HepG2 (cell line): ENCODE measurements at regions not wholly inside any gene's neighbourhood (a gene's known extent, or its start where the extent isn't known, plus 50 kb on each side); places are given as distances from the start of the nearest gene placed in this dataset.
A peak's percentile ranks its signal among the peaks of the same experiment; 100 is the strongest.
"Not testable (repeated sequence)": the region's sequence is repeated elsewhere in the genome, so short reads cannot be mapped to it uniquely, and the experiment has no call there.

Experiments
- ATAC-seq: fragments of 200-7000 bp; cut with Tn5 transposase; 3 replicates; pipeline ENCODE4 v1.9.1; 2020; ENCODE audit warnings: mild to moderate bottlenecking, moderate library complexity
- BruUV-seq: library from RNA; stranded (reverse); fragments of 400-500 nt; replicated peaks from 2 replicates; lab custom pipeline; 2021; lab: Mats Ljungman, UMichigan
- CTCF ChIA-PET: fragments of 300-600 bp; formaldehyde crosslinking; extraction: SDS; loops from one replicate; lab custom pipeline; 2021; ENCODE audit warnings: low total read pairs, inconsistent platforms, low intra/inter-chr PET ratio; lab: Yijun Ruan, JAX
- POLR2A ChIA-PET: fragments of 350-600 bp; sonication (Branson Sonifier 250); formaldehyde crosslinking; loops from one replicate; lab custom pipeline; 2020; ENCODE audit warnings: antibody characterized with exemption, inconsistent platforms; lab: Yijun Ruan, JAX
- DNase-seq: peaks from one replicate; pipeline ENCODE4 v3.0.0-alpha.2; 2015; ENCODE audit warnings: low spot score
- FAIRE-seq: peaks from 3 replicates; lab custom pipeline; 2011; peaks lifted over from hg19 to GRCh38; lab: Jason Lieb, UNC
- H2AFZ ChIP-seq: one replicate; pipeline ENCODE4 v1.6.1; 2011; ENCODE audit warnings: low read length, inconsistent platforms
- H3K27ac ChIP-seq: fragments of 300-600 bp; 3 replicates; pipeline ENCODE4 v1.8.0; 2011; ENCODE audit warnings: mixed run types, mild to moderate bottlenecking, mixed read lengths, low read length, inconsistent platforms; ENCODE audit not compliant: insufficient read depth; ENCODE audit errors: extremely low read length
- H3K27me3 ChIP-seq, 2 experiments: fragments of 200-600 bp in 1 of 2; 2 replicates in 1 of 2; 3 replicates in 1 of 2; pipeline versions ENCODE4 v1.6.0 to v1.8.0; 2011; ENCODE audit warnings: low read length in 2 of 2, mild to moderate bottlenecking in 2 of 2, moderate library complexity in 2 of 2, inconsistent platforms in 1 of 2; ENCODE audit not compliant: insufficient read depth in 2 of 2, control insufficient read depth in 1 of 2
- H3K36me3 ChIP-seq, 2 experiments: fragments of 200-600 bp in 1 of 2; replicated peaks in 1 of 2; 2 replicates in 1 of 2; 3 replicates in 1 of 2; pipeline versions ENCODE4 v1.5.1 to v1.8.0; 2011; ENCODE audit warnings: low read length in 2 of 2, inconsistent platforms in 1 of 2; ENCODE audit not compliant: insufficient read depth in 2 of 2, control insufficient read depth in 1 of 2
- H3K4me1 ChIP-seq: 2 replicates; pipeline ENCODE4 v1.5.1; 2012; ENCODE audit warnings: low read length, inconsistent platforms; ENCODE audit not compliant: insufficient read depth
- H3K4me2 ChIP-seq: 2 replicates; pipeline ENCODE4 v1.6.0; 2011; ENCODE audit warnings: low read depth, low read length, inconsistent platforms
- H3K4me3 ChIP-seq, 3 experiments: fragments of 200-600 bp in 1 of 3; sonication (generic), shearing (Covaris generic) in 1 of 3; replicated peaks in 1 of 3; 2 replicates each; pipeline ENCODE4 v1.5.1; 2011 to 2016; ENCODE audit warnings: low read length in 3 of 3, inconsistent platforms in 2 of 3, low read depth in 2 of 3, mild to moderate bottlenecking in 2 of 3, control low read depth in 1 of 3, mixed read lengths in 1 of 3; ENCODE audit not compliant: insufficient read depth in 1 of 3
- H3K79me2 ChIP-seq: one replicate; pipeline ENCODE4 v1.6.1; 2011; ENCODE audit warnings: low read length, inconsistent platforms; ENCODE audit not compliant: insufficient read depth
- H3K9ac ChIP-seq: 2 replicates; pipeline ENCODE4 v1.6.0; 2011; ENCODE audit warnings: mild to moderate bottlenecking, low read depth, low read length, inconsistent platforms; ENCODE audit not compliant: insufficient read depth
- H3K9me3 ChIP-seq: 2 replicates; pipeline ENCODE4 v1.5.1; 2012; ENCODE audit warnings: mild to moderate bottlenecking, low read length
- H4K20me1 ChIP-seq: 2 replicates; pipeline ENCODE4 v1.6.0; 2011; ENCODE audit warnings: inconsistent platforms, mild to moderate bottlenecking, low read length, moderate library complexity; ENCODE audit not compliant: insufficient read depth
- MBD4 ChIP-seq: IDR thresholded peaks from 2 replicates; pipeline ENCODE4 v1.6.1; 2012; ENCODE audit warnings: low read length, inconsistent platforms, borderline replicate concordance
- NFE2L2 ChIP-seq: fragments of 150-350 bp; IDR thresholded peaks from 2 replicates; pipeline ENCODE4 v1.6.1; 2014; ENCODE audit warnings: low read length
- RFXAP ChIP-seq: sonication (generic); formaldehyde crosslinking; IDR thresholded peaks from 2 replicates; pipeline ENCODE4 v1.4.0; 2020; ENCODE audit warnings: missing genetic modification reagents, borderline replicate concordance
- RNF2 ChIP-seq: fragments of 450-650 bp; conservative IDR thresholded peaks from 2 replicates; pipeline ENCODE4 v1.6.1; 2016; ENCODE audit warnings: low read depth
- TAF15 ChIP-seq: fragments of 200-400 bp; formaldehyde crosslinking; IDR thresholded peaks from one replicate; pipeline ENCODE4 v1.6.1; 2018; ENCODE audit warnings: mild to moderate bottlenecking, low read depth, low read length; ENCODE audit not compliant: poor library complexity, severe bottlenecking
- ZBTB34 ChIP-seq: sonication (generic); formaldehyde crosslinking; IDR thresholded peaks from 2 replicates; pipeline ENCODE4 v1.8.0; 2022; ENCODE audit warnings: mild to moderate bottlenecking, missing genetic modification reagents
- ZNF234 ChIP-seq: sonication (generic); formaldehyde crosslinking; conservative IDR thresholded peaks from 2 replicates; pipeline ENCODE4 v1.5.1; 2020; ENCODE audit warnings: mild to moderate bottlenecking, missing genetic modification reagents
- ZNF296 ChIP-seq: sonication (generic); formaldehyde crosslinking; conservative IDR thresholded peaks from 2 replicates; pipeline ENCODE4 v1.5.0; 2020; ENCODE audit warnings: mild to moderate bottlenecking, missing genetic modification reagents
- WGBS: methylation state at CpG from one replicate; pipeline ENCODE4 v1.1.6; 2017; ENCODE audit warnings: low lambda C conversion rate; 5-methylcytosine and 5-hydroxymethylcytosine counted together
- in situ Hi-C: cut with HindIII; loops from 2 replicates; pipeline ENCODE4 v1.10.0; 2017; ENCODE audit warnings: low pct_unique_long_range_greater_than_20kb; ENCODE audit not compliant: extremely low pct_ligation_motif_present
- intact Hi-C: fragments of 100-400 bp; cut with micrococcal nuclease; formaldehyde crosslinking; loops from one replicate; pipeline ENCODE4 v1.10.0; 2022; ENCODE audit not compliant: unreplicated experiment

GRCh38 chr2:166695154-166695553 is 193.1 kb upstream of the XIRP2 start (continued):
- TF ChIP-seq ZBTB34 (CRISPR knock-in tag): no peak
- TF ChIP-seq MBD4: no peak
- TF ChIP-seq TAF15: no peak
- TF ChIP-seq ZNF296 (CRISPR knock-in tag): no peak

- H3K36me3 ChIP-seq, intact Hi-C loops, H3K27ac ChIP-seq, H3K4me3 ChIP-seq, H4K20me1 ChIP-seq, H3K4me1 ChIP-seq, H2AFZ ChIP-seq, H3K9ac ChIP-seq, H3K27me3 ChIP-seq, ATAC-seq, H3K9me3 ChIP-seq, H3K4me2 ChIP-seq, FAIRE-seq, H3K79me2 ChIP-seq, BruUV-seq, CTCF ChIA-PET, DNase-seq, POLR2A ChIA-PET, in situ Hi-C loops: not testable (repeated sequence)
- WGBS: 31% methylated on average over 2 of the region's 4 CpGs
Observed at GRCh38 chr2:166686057-166686456, 192.0 kb upstream of the SCN7A start.

GRCh38 chr2:166677996-166678395 is 183.9 kb upstream of the SCN7A start:
- Histone ChIP-seq H3K4me3 (no peak overlapping the region), H3K4me2 (no peak overlapping the region), H3K27me3 (no peaks in the 10 kb centered on the region), H3K79me2 (no peaks in the 10 kb centered on the region), H2AFZ (no peak overlapping the region), H4K20me1 (no peaks in the 10 kb centered on the region), H3K9ac (no peak overlapping the region), H3K9me3 (no peaks in the 10 kb centered on the region), H3K36me3 (no peaks in the 10 kb centered on the region), H3K27ac (no peak overlapping the region), H3K4me1 (no peaks in the 10 kb centered on the region)
- ChIA-PET CTCF (no interaction called here), POLR2A (no interaction called here)
- FAIRE-seq (no peak), ATAC-seq (no peak), DNase-seq (no peak)
- no TSS peak for BruUV-seq
- intact Hi-C loops (no loop called here), in situ Hi-C loops (no loop called here)
- 0% methylated on average over 1 of the region's 1 CpG for WGBS
- TF ChIP-seq RNF2: no peak
- no peak for TF ChIP-seq ZNF234
- peak; percentile 77; the same call in 1 of the 2 replicates for TF ChIP-seq NFE2L2
- TF ChIP-seq RFXAP: no peak
- TF ChIP-seq, all 625 proteins: peak for 1
